Liver (tissue), 8 donors: ENCODE measurements at regions not wholly inside any gene's neighbourhood (a gene's known extent, or its start where the extent isn't known, plus 50 kb on each side); places are given as distances from the start of the nearest gene placed in this dataset.
"Not testable (repeated sequence)": the region's sequence is repeated elsewhere in the genome, so short reads cannot be mapped to it uniquely, and the experiment has no call there.

Source experiments
- DNase-seq: peaks from one replicate; pipeline ENCODE4 v3.0.0-alpha.2; 2017; ENCODE audit warnings: low spot score
- H3K27ac ChIP-seq, 2 donors: one replicate each; pipeline ENCODE4 v1.7.0; 2013; ENCODE audit warnings: inconsistent platforms in 2 of 2, low read length in 2 of 2, control low read depth in 1 of 2, low read depth in 1 of 2, mild to moderate bottlenecking in 1 of 2
- H3K27me3 ChIP-seq, 4 donors: one replicate each; pipeline versions ENCODE4 v1.6.1 to v1.7.0; 2013; ENCODE audit warnings: low read length in 3 of 4, inconsistent platforms in 1 of 4, mild to moderate bottlenecking in 1 of 4, moderate library complexity in 1 of 4; ENCODE audit not compliant: control insufficient read depth in 4 of 4, insufficient read depth in 4 of 4
- H3K36me3 ChIP-seq, 4 donors: one replicate each; pipeline versions ENCODE4 v1.6.1 to v1.7.0; 2013; ENCODE audit warnings: low read length in 3 of 4, mild to moderate bottlenecking in 3 of 4, low read depth in 1 of 4, moderate library complexity in 1 of 4; ENCODE audit not compliant: control insufficient read depth in 4 of 4, insufficient read depth in 3 of 4
- H3K4me1 ChIP-seq, 4 donors: one replicate each; pipeline versions ENCODE4 v1.6.1 to v1.7.0; 2013; ENCODE audit warnings: low read length in 3 of 4, mild to moderate bottlenecking in 3 of 4, moderate library complexity in 1 of 4; ENCODE audit not compliant: control insufficient read depth in 4 of 4, insufficient read depth in 4 of 4
- H3K4me3 ChIP-seq, 3 donors: one replicate each; pipeline versions ENCODE4 v1.6.1 to v1.7.0; 2013; ENCODE audit warnings: low read length in 3 of 3, control low read depth in 1 of 3, low read depth in 1 of 3, mild to moderate bottlenecking in 1 of 3
- H3K9ac ChIP-seq, 2 donors: one replicate each; pipeline ENCODE4 v1.7.0; 2013; ENCODE audit warnings: low read length in 2 of 2, mild to moderate bottlenecking in 2 of 2, moderate library complexity in 2 of 2, control low read depth in 1 of 2, low read depth in 1 of 2
- H3K9me3 ChIP-seq, 4 donors: one replicate each; pipeline versions ENCODE4 v1.6.1 to v1.7.0; 2013; ENCODE audit warnings: low read length in 3 of 4; ENCODE audit not compliant: control insufficient read depth in 4 of 4
- ATF3 ChIP-seq: IDR thresholded peaks from 2 replicates; pipeline ENCODE4 v1.6.1; 2016; ENCODE audit warnings: antibody characterized with exemption
- CTCF ChIP-seq: fragments of 150-350 bp; IDR thresholded peaks from 2 replicates; pipeline ENCODE4 v1.5.1; 2017; ENCODE audit warnings: improper control_type of control experiment, low read depth, low read length; ENCODE audit not compliant: missing input control
- FOXA1 ChIP-seq: IDR thresholded peaks from 2 replicates; pipeline ENCODE4 v1.6.1; 2016; ENCODE audit warnings: antibody characterized with exemption
- FOXA2 ChIP-seq: IDR thresholded peaks from 2 replicates; pipeline ENCODE4 v1.6.1; 2016; ENCODE audit warnings: antibody characterized with exemption
- GABPA ChIP-seq, 2 donors: IDR thresholded peaks in 1 of 2; conservative IDR thresholded peaks in 1 of 2; 2 replicates each; pipeline ENCODE4 v1.6.1; 2016; ENCODE audit warnings: antibody characterized with exemption in 2 of 2, mild to moderate bottlenecking in 1 of 2, moderate library complexity in 1 of 2
- HNF4A ChIP-seq, 2 donors: conservative IDR thresholded peaks; 2 replicates each; pipeline ENCODE4 v1.6.1; 2016; ENCODE audit warnings: antibody characterized with exemption in 2 of 2, mild to moderate bottlenecking in 2 of 2
- HNF4G ChIP-seq: IDR thresholded peaks from 2 replicates; pipeline ENCODE4 v1.6.1; 2016; ENCODE audit warnings: antibody characterized with exemption
- JUND ChIP-seq, 2 donors: IDR thresholded peaks; 2 replicates each; pipeline ENCODE4 v1.6.1; 2016; ENCODE audit warnings: antibody characterized with exemption in 2 of 2
- MAX ChIP-seq: IDR thresholded peaks from 2 replicates; pipeline ENCODE4 v1.6.1; 2016; ENCODE audit warnings: antibody characterized with exemption
- RAD21 ChIP-seq, 2 donors: IDR thresholded peaks; 2 replicates each; pipeline ENCODE4 v1.6.1; 2016; ENCODE audit warnings: antibody characterized with exemption in 2 of 2, mild to moderate bottlenecking in 2 of 2
- RXRA ChIP-seq, 2 donors: IDR thresholded peaks; 2 replicates each; pipeline ENCODE4 v1.6.1; 2017 to 2018; ENCODE audit warnings: antibody characterized with exemption in 2 of 2, mild to moderate bottlenecking in 1 of 2
- SP1 ChIP-seq: IDR thresholded peaks from 2 replicates; pipeline ENCODE4 v1.6.1; 2018; ENCODE audit warnings: antibody characterized with exemption, mild to moderate bottlenecking
- YY1 ChIP-seq: IDR thresholded peaks from 2 replicates; pipeline ENCODE4 v1.6.1; 2016; ENCODE audit warnings: antibody characterized with exemption, mild to moderate bottlenecking
- ZBTB33 ChIP-seq: IDR thresholded peaks from 2 replicates; pipeline ENCODE4 v1.6.1; 2016; ENCODE audit warnings: antibody characterized with exemption
- WGBS: extraction: QIAGEN DNeasy Blood & Tissue Kit; methylation state at CpG from one replicate; pipeline ENCODE4 v1.1.7; 2013; 5-methylcytosine and 5-hydroxymethylcytosine counted together
- donor health status: healthy.
- donor health status: healthy.
- donor health status: healthy.
- donor health status: healthy.
- donor health status: healthy.

GRCh38 chr2:84057917-84058560 lies 401.0 kb downstream of the SUCLG1 start:
- Histone ChIP-seq H3K4me3 (no peak overlapping the region), H3K9me3 (no peaks in the 10 kb centered on the region), H3K27me3 (no peaks in the 10 kb centered on the region), H3K4me1 (no peaks in the 10 kb centered on the region), H3K36me3 (no peaks in the 10 kb centered on the region), H3K27ac (no peak overlapping the region), H3K9ac (no peak overlapping the region)
- no peak for DNase-seq
- no peak for TF ChIP-seq CTCF
- no peak for TF ChIP-seq JUND (IDR thresholded peaks at IDR 0.05)
- TF ChIP-seq RXRA (IDR thresholded peaks at IDR 0.05) = no peak
- no peak for TF ChIP-seq YY1
- no peak for TF ChIP-seq SP1
- no peak for TF ChIP-seq RAD21 (IDR thresholded peaks at IDR 0.05)
- no peak for TF ChIP-seq FOXA2
- TF ChIP-seq HNF4A (conservative IDR thresholded peaks at IDR 0.05) = no peak
- TF ChIP-seq FOXA1 = no peak
- TF ChIP-seq MAX = no peak
- TF ChIP-seq GABPA (IDR thresholded peaks at IDR 0.05 in 1 of 2, conservative IDR thresholded peaks at IDR 0.05 in 1 of 2) = no peak
- no peak for TF ChIP-seq ATF3
- no peak for TF ChIP-seq HNF4G
- no peak for TF ChIP-seq ZBTB33
- 92% methylated on average over 4 of the region's 4 CpGs for WGBS

- no peak for TF ChIP-seq HNF4G
- no peaks in the 10 kb centered on the region for H3K9me3 ChIP-seq
- no peak for DNase-seq
- no peak overlapping the region for H3K9ac ChIP-seq
- WGBS = 44% methylated on average over 1 of the region's 1 CpG
- no peak overlapping the region for H3K27ac ChIP-seq
- no peak overlapping the region for H3K4me3 ChIP-seq
- H3K27me3 ChIP-seq = no peaks in the 10 kb centered on the region
- H3K4me1 ChIP-seq = no peaks in the 10 kb centered on the region
- H3K36me3 ChIP-seq = no peaks in the 10 kb centered on the region
Observed at GRCh38 chr2:84055816-84056215, 403.3 kb downstream of the SUCLG1 start.

- not testable (repeated sequence) for H3K27me3 ChIP-seq, H3K27ac ChIP-seq, H3K4me3 ChIP-seq, H3K9ac ChIP-seq, H3K4me1 ChIP-seq, DNase-seq, H3K9me3 ChIP-seq, H3K36me3 ChIP-seq
- WGBS = 46% methylated on average over 1 of the region's 1 CpG
Observed at GRCh38 chr2:84054577-84054976, 404.5 kb downstream of the SUCLG1 start.
